Hepatocyte (in vitro differentiated cells): ENCODE measurements at regions not wholly inside any gene's neighbourhood (a gene's known extent, or its start where the extent isn't known, plus 50 kb on each side); places are given as distances from the start of the nearest gene placed in this dataset.

Source experiments
- DNase-seq: peaks from one replicate; pipeline ENCODE4 v3.0.0-alpha.2; 2016; ENCODE audit warnings: low spot score
- H2AFZ ChIP-seq: fragments of 200-600 bp; sonication (generic); 2 replicates; pipeline ENCODE4 v1.6.0; 2016; ENCODE audit warnings: antibody characterized with exemption, mild to moderate bottlenecking
- H3K27ac ChIP-seq: fragments of 200-600 bp; sonication (generic); 2 replicates; pipeline ENCODE4 v1.5.1; 2016; ENCODE audit warnings: mild to moderate bottlenecking
- H3K27me3 ChIP-seq: fragments of 200-600 bp; sonication (generic); 2 replicates; pipeline ENCODE4 v1.6.1; 2016
- H3K36me3 ChIP-seq: fragments of 200-600 bp; sonication (generic); replicated peaks from 2 replicates; pipeline ENCODE4 v1.5.1; 2016; ENCODE audit warnings: low read depth; ENCODE audit not compliant: insufficient read depth
- H3K4me1 ChIP-seq: fragments of 200-600 bp; sonication (generic); 2 replicates; pipeline ENCODE4 v1.5.1; 2016; ENCODE audit warnings: mild to moderate bottlenecking, moderate library complexity; ENCODE audit not compliant: insufficient read depth
- H3K4me2 ChIP-seq: fragments of 200-600 bp; sonication (generic); 2 replicates; pipeline ENCODE4 v1.6.0; 2016
- H3K4me3 ChIP-seq: fragments of 200-600 bp; sonication (generic); 2 replicates; pipeline ENCODE4 v1.5.1; 2016; ENCODE audit warnings: mild to moderate bottlenecking
- H3K79me2 ChIP-seq: fragments of 200-600 bp; sonication (generic); 2 replicates; pipeline ENCODE4 v1.6.0; 2017; ENCODE audit warnings: mild to moderate bottlenecking
- H3K9me2 ChIP-seq: fragments of 200-600 bp; sonication (generic); replicated peaks from 2 replicates; pipeline ENCODE4 v1.6.0; 2017; ENCODE audit warnings: mild to moderate bottlenecking; ENCODE audit not compliant: insufficient read depth
- H3K9me3 ChIP-seq: fragments of 200-600 bp; sonication (generic); 2 replicates; pipeline ENCODE4 v1.5.1; 2016; ENCODE audit warnings: low read depth, mild to moderate bottlenecking
- H4K20me1 ChIP-seq: fragments of 200-600 bp; sonication (generic); 2 replicates; pipeline ENCODE4 v1.6.0; 2016; ENCODE audit warnings: mild to moderate bottlenecking; ENCODE audit not compliant: insufficient read depth, poor library complexity, severe bottlenecking
- CTCF ChIP-seq: fragments of 200-600 bp; sonication (generic); IDR thresholded peaks from 2 replicates; pipeline ENCODE4 v1.5.1; 2016; ENCODE audit warnings: antibody characterized with exemption, mild to moderate bottlenecking; ENCODE audit not compliant: poor library complexity
- EZH2 ChIP-seq: fragments of 200-600 bp; sonication (generic); IDR thresholded peaks from 2 replicates; pipeline ENCODE4 v1.6.1; 2016; ENCODE audit warnings: antibody characterized with exemption, mild to moderate bottlenecking, borderline replicate concordance
- EZH2phosphoT487 ChIP-seq: fragments of 200-600 bp; sonication (generic); IDR thresholded peaks from one replicate; pipeline ENCODE4 v1.6.1; 2018; ENCODE audit warnings: antibody characterized with exemption, mild to moderate bottlenecking, low read depth, moderate library complexity; ENCODE audit not compliant: unreplicated experiment, severe bottlenecking
- WGBS: methylation state at CpG from one replicate; pipeline ENCODE4 v1.1.6; 2016; ENCODE audit warnings: low lambda C conversion rate; ENCODE audit errors: missing lambda C conversion rate; 5-methylcytosine and 5-hydroxymethylcytosine counted together

DNA sequence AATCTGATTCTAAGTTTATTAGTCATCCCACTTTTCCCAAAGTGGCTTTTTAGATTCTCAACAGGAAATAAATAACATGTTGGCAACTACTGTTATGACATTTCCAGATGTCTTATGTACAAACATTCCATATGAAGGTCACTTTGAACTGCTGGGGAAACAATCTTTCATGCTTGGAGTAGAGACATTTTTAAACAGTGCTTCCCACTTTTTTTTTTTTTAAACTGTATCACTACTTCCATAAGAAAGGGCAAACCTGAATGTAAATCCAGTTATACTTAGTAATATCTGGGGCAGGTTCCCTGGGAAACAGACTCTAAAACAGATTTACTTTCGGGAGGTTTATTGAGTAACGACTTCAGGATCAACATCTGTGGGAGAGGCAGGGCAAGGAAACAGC lies 473.8 kb downstream of the TAFA4 start:
- 56% methylated on average over 2 of the region's 2 CpGs for WGBS
- no peak for TF ChIP-seq CTCF
- TF ChIP-seq EZH2, result no peak
- Histone ChIP-seq H3K79me2 (no peaks in the 10 kb centered on the region), H3K27ac (no peak overlapping the region), H3K4me1 (peaks cover 6% of the 10 kb centered on the region), H3K27me3 (no peaks in the 10 kb centered on the region), H3K9me2 (no peaks in the 10 kb centered on the region), H3K4me3 (no peak overlapping the region), H4K20me1 (no peaks in the 10 kb centered on the region), H3K4me2 (no peak overlapping the region), H3K36me3 (no peaks in the 10 kb centered on the region), H3K9me3 (no peaks in the 10 kb centered on the region), H2AFZ (no peak overlapping the region)
- no peak for DNase-seq

GRCh38 chr3:68448510-68449383 lies 483.6 kb downstream of the TAFA4 start:
- Histone ChIP-seq H3K27me3 (no peaks in the 10 kb centered on the region), H3K27ac (no peak overlapping the region), H3K79me2 (no peaks in the 10 kb centered on the region), H3K9me3 (no peaks in the 10 kb centered on the region), H3K4me1 (peaks cover 3% of the 10 kb centered on the region), H3K36me3 (no peaks in the 10 kb centered on the region), H3K4me3 (no peak overlapping the region), H2AFZ (no peak overlapping the region), H4K20me1 (no peaks in the 10 kb centered on the region), H3K9me2 (no peaks in the 10 kb centered on the region), H3K4me2 (no peak overlapping the region)
- TF ChIP-seq EZH2phosphoT487 (no peak), EZH2 (no peak), CTCF (no peak)
- DNase-seq, result no peak
- WGBS, result 86% methylated on average over 5 of the region's 5 CpGs

GRCh38 chr3:68447885-68448284 lies 484.5 kb downstream of the TAFA4 start:
- no peak for TF ChIP-seq EZH2phosphoT487
- TF ChIP-seq EZH2, result no peak
- TF ChIP-seq CTCF, result peak; percentile 2
- no peak overlapping the region for H3K4me3 ChIP-seq
- H3K27me3 ChIP-seq, result no peaks in the 10 kb centered on the region
- no peaks in the 10 kb centered on the region for H3K9me3 ChIP-seq
- H2AFZ ChIP-seq, result no peak overlapping the region
- no peaks in the 10 kb centered on the region for H4K20me1 ChIP-seq
- H3K9me2 ChIP-seq, result no peaks in the 10 kb centered on the region
- DNase-seq, result no peak
- no peak overlapping the region for H3K27ac ChIP-seq
- peaks cover 3% of the 10 kb centered on the region for H3K4me1 ChIP-seq
- H3K79me2 ChIP-seq, result no peaks in the 10 kb centered on the region
- H3K36me3 ChIP-seq, result no peaks in the 10 kb centered on the region
- H3K4me2 ChIP-seq, result no peak overlapping the region
